Psoas muscle (tissue), 7 donors: ENCODE measurements at regions not wholly inside any gene's neighbourhood (a gene's known extent, or its start where the extent isn't known, plus 50 kb on each side); places are given as distances from the start of the nearest gene placed in this dataset.

Experiments used
- ATAC-seq, 4 donors: fragments of 200-7000 bp; cut with Tn5 transposase; one replicate each; pipeline ENCODE4 v1.9.1; 2020; ENCODE audit warnings: moderate library complexity in 3 of 4, mild to moderate bottlenecking in 2 of 4
- DNase-seq, 2 donors: peaks; one replicate each; pipeline ENCODE4 v3.0.0-alpha.2; 2020
- H3K27ac ChIP-seq: fragments of 200-600 bp; one replicate; pipeline ENCODE4 v1.8.0; 2022
- H3K27me3 ChIP-seq, 3 donors: fragments of 200-600 bp in 1 of 3; one replicate each; pipeline versions ENCODE4 v1.6.1 to v1.8.0; 2013 to 2022; ENCODE audit warnings: low read length in 2 of 3, mild to moderate bottlenecking in 2 of 3, moderate library complexity in 1 of 3; ENCODE audit not compliant: insufficient read depth in 3 of 3
- H3K36me3 ChIP-seq, 2 donors: fragments of 200-600 bp in 1 of 2; one replicate each; pipeline versions ENCODE4 v1.6.1 to v1.8.0; 2013 to 2022; ENCODE audit warnings: low read depth in 1 of 2, mild to moderate bottlenecking in 1 of 2, moderate library complexity in 1 of 2; ENCODE audit not compliant: insufficient read depth in 1 of 2
- H3K4me1 ChIP-seq: fragments of 200-600 bp; one replicate; pipeline ENCODE4 v1.8.0; 2022
- H3K4me3 ChIP-seq: fragments of 200-600 bp; one replicate; pipeline ENCODE4 v1.8.0; 2022; ENCODE audit warnings: mild to moderate bottlenecking
- H3K9me3 ChIP-seq: fragments of 200-600 bp; one replicate; pipeline ENCODE4 v1.8.0; 2022
- WGBS, 3 donors: extraction: QIAGEN DNeasy Blood & Tissue Kit; methylation state at CpG; one replicate each; pipeline versions ENCODE4 v1.1.6 to v1.1.7; 2013; 5-methylcytosine and 5-hydroxymethylcytosine counted together
- intact Hi-C, 2 donors: fragments of 100-400 bp; cut with DNase I; formaldehyde crosslinking; loops; one replicate each; pipeline versions ENCODE4 v1.11.0 to v1.14.2; 2022
- TF ChIP-seq, protein P1 (sequence below): fragments of 200-600 bp; IDR thresholded peaks from one replicate; pipeline ENCODE4 v1.8.0; 2022; ENCODE audit warnings: antibody characterized with exemption
- donor health status: healthy with polysubstance abuse.
- donor health status: DM: no; HTN: no; CAD: no; lungs with moderate emphysema.
- donor health status: Bipolar disorder and iron deficiency.
- donor health status: healthy.
- donor health status: DM: yes; HTN: yes; CAD: no.
- donor health status: DM: no; HTN: no; CAD: no.
- donor health status: DM: yes; HTN: yes; CAD: no.

DNA sequence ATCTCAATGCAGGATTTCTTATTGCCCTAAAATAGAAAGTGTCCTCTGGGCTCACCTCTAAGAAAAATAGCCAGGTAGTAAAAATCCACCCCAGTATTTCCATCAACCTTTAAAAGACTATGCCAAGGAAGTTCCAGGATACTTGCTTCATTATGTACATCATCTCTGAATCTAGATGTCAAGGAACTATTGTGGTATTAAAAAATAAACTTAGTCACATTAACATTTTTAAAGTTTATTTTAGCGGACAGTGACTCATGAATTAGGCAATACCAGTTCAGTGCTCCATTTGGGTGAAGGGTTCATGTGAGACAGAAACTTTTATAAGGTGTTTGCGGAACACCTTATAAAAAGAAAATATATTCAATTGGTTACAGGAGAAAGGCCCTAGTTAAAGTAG is 209.2 kb downstream of the ADAM29 start:
- intact Hi-C loops, result no loop called here
- H3K4me1 ChIP-seq, result no peaks in the 10 kb centered on the region
- peaks cover 21% of the 10 kb centered on the region for H3K9me3 ChIP-seq
- DNase-seq (no peak), ATAC-seq (no peak)
- H3K27me3 ChIP-seq, result no peaks in the 10 kb centered on the region
- H3K27ac ChIP-seq, result no peak overlapping the region
- TF ChIP-seq, protein P1, sequence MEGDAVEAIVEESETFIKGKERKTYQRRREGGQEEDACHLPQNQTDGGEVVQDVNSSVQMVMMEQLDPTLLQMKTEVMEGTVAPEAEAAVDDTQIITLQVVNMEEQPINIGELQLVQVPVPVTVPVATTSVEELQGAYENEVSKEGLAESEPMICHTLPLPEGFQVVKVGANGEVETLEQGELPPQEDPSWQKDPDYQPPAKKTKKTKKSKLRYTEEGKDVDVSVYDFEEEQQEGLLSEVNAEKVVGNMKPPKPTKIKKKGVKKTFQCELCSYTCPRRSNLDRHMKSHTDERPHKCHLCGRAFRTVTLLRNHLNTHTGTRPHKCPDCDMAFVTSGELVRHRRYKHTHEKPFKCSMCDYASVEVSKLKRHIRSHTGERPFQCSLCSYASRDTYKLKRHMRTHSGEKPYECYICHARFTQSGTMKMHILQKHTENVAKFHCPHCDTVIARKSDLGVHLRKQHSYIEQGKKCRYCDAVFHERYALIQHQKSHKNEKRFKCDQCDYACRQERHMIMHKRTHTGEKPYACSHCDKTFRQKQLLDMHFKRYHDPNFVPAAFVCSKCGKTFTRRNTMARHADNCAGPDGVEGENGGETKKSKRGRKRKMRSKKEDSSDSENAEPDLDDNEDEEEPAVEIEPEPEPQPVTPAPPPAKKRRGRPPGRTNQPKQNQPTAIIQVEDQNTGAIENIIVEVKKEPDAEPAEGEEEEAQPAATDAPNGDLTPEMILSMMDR, result no peak
- H3K36me3 ChIP-seq, result no peaks in the 10 kb centered on the region
- no peak overlapping the region for H3K4me3 ChIP-seq
- whole genome bisulfite sequencing, 3 donors, result 65 to 74% (median 69%) methylated on average over 2 of the region's 2 CpGs

DNA sequence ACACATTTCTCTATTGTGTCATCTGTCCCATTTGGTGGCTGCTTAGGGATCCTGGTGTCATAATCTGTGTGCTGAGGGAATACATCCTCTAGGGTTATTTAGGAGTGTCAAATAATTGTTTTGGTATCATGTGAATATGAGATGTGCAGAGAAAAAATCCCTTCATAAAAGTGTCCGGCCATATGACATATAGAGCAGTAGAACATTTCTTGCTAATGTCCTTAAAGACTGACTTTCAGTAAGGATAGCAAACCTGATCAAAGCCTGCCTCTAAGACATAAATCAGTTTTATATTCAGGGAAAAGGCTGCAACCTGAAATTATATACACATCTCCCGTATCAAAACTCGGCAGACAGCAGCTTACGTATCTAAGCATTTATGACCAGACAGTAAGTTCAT is 211.6 kb downstream of the ADAM29 start:
- 33 to 39% (median 38%) methylated on average over 4 of the region's 4 CpGs for WGBS, 3 donors
- ATAC-seq (no peak), DNase-seq (no peak)
- peaks cover 8% of the 10 kb centered on the region for H3K9me3 ChIP-seq
- no peaks in the 10 kb centered on the region for H3K4me1 ChIP-seq
- intact Hi-C loops, result no loop called here
- H3K36me3 ChIP-seq, result no peaks in the 10 kb centered on the region
- no peak overlapping the region for H3K4me3 ChIP-seq
- TF ChIP-seq, protein P1, result no peak
- no peak overlapping the region for H3K27ac ChIP-seq
- no peaks in the 10 kb centered on the region for H3K27me3 ChIP-seq

DNA sequence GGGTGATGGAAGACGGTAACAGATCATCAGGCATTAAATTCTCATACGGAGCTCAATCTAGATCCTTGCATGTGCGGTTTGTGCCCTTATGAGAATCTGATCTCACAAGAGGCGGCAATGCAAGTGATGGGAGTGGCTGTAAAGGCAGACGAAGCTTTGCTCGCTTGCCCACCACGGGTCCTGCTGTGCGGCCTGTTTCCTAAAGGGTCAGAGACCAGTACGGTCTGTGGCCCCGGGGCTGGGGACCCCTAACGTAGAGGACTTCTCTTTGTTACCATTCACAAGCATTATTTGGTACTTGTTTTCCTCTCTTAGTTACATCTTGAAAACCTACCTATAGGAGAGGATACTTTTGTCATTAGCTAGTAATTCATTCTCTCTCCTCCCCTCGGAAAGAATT is 221.0 kb downstream of the ADAM29 start:
- TF ChIP-seq, protein P1, result no peak
- H3K36me3 ChIP-seq, result no peaks in the 10 kb centered on the region
- ATAC-seq (no peak), DNase-seq (no peak)
- no peak overlapping the region for H3K4me3 ChIP-seq
- no peak overlapping the region for H3K27ac ChIP-seq
- H3K9me3 ChIP-seq, result no peaks in the 10 kb centered on the region
- H3K4me1 ChIP-seq, result no peaks in the 10 kb centered on the region
- no peaks in the 10 kb centered on the region for H3K27me3 ChIP-seq
- intact Hi-C loops, result no loop called here
- WGBS, 3 donors, result 88% methylated on average over 12 of the region's 12 CpGs

DNA sequence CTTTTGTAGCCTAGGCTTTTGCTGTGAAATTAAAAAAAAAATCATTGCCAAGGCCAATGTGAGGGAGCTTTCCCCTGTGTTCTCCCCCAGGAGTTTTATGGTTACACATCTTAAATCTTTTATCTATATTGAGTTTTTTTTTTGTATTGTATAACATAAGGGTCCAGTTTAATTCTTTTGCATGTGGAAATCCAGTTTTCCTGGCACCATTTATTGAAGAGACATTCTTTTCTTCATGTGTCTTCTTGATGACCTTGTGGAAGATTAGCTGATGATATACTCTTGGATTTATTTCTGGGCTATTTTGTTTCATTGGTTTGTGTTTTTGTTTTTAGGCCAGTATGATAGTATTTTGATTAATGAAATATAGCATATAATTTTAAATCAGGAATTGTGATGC is 225.0 kb downstream of the ADAM29 start:
- Histone ChIP-seq H3K36me3 (no peaks in the 10 kb centered on the region), H3K9me3 (no peaks in the 10 kb centered on the region), H3K27ac (no peak overlapping the region), H3K27me3 (no peaks in the 10 kb centered on the region), H3K4me3 (no peak overlapping the region), H3K4me1 (no peaks in the 10 kb centered on the region)
- ATAC-seq (no peak), DNase-seq (no peak)
- intact Hi-C loops, result no loop called here
- TF ChIP-seq, protein P1, result no peak

DNA sequence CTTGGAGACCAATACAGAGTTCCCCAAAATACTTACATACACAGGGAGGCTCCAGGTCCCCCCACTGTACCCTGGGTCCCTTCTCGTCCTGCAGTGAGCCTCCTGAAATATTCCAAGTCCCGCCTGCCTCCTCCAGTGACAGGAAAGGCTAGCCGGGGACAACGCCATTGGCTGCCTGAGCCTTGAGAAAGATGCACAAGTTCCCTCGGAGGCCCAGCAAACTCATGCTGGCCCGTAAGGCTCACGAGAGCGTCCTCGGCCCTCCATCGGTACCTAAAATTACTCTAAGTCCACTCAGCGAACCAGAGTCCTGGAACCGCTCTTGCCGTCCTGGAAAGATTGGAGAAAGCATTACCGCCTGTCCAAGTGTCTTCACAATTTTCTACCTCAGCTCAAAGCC is 228.6 kb downstream of the ADAM29 start:
- 88 to 93% (median 92%) methylated on average over 14 of the region's 14 CpGs for WGBS, 3 donors
- no peak overlapping the region for H3K27ac ChIP-seq
- DNase-seq (peak in 1 of 2 donors; percentile 28), ATAC-seq (no peak)
- H3K9me3 ChIP-seq, result no peaks in the 10 kb centered on the region
- TF ChIP-seq, protein P1, result no peak
- intact Hi-C loops, result no loop called here
- H3K4me3 ChIP-seq, result no peak overlapping the region
- no peaks in the 10 kb centered on the region for H3K27me3 ChIP-seq
- H3K4me1 ChIP-seq, result no peaks in the 10 kb centered on the region
- H3K36me3 ChIP-seq, result no peaks in the 10 kb centered on the region
